ENCODE measurements at regions not wholly inside any gene's neighbourhood (a gene's known extent, or its start where the extent isn't known, plus 50 kb on each side); places are given as distances from the start of the nearest gene placed in this dataset.
"Not testable (repeated sequence)": the region's sequence is repeated elsewhere in the genome, so short reads cannot be mapped to it uniquely, and the experiment has no call there.

- H3K9me3 ChIP-seq = no peaks in the 10 kb centered on the region
- intact Hi-C loops (cut with DNase I) = loop anchor here (5.0 kb wide), 3 partner anchors 88 to 313 kb away; no protein-coding TSS in a partner anchor
Observed at GRCh38 chr13:44054525-44054924, 174.8 kb downstream of the LACC1 start.

GRCh38 chr13:44055681-44056080, 176.0 kb downstream of the LACC1 start:
- WGBS, 2 donors = 46 to 66% methylated on average over 6 of the region's 6 CpGs
- DNase-seq; intact Hi-C loops (cut with DNase I); H3K36me3 ChIP-seq; H3K4me3 ChIP-seq; H3K9me3 ChIP-seq; H3K27me3 ChIP-seq: not testable (repeated sequence)
- H3K27ac ChIP-seq = peak overlapping the region in 1 of 4 donors; percentile 11
- H3K4me1 ChIP-seq = peaks cover 0 to 31% (median 27%) of the 10 kb centered on the region in 4 donors

More at GRCh38 chr13:44054525-44054924, 174.8 kb downstream of the LACC1 start:
- DNase-seq = no peak
- no peak for TF ChIP-seq POLR2AphosphoS5 (IDR thresholded peaks at IDR 0.05)
- TF ChIP-seq CTCF (IDR thresholded peaks at IDR 0.05) = no peak
- TF ChIP-seq POLR2A (IDR thresholded peaks at IDR 0.05) = no peak
- peaks cover 0 to 31% (median 27%) of the 10 kb centered on the region in 4 donors for H3K4me1 ChIP-seq
- H3K4me3 ChIP-seq = no peak overlapping the region
- no peak overlapping the region for H3K27ac ChIP-seq
- 96% methylated on average over 1 of the region's 1 CpG for WGBS, 2 donors
- H3K27me3 ChIP-seq = no peaks in the 10 kb centered on the region
- H3K36me3 ChIP-seq = no peaks in the 10 kb centered on the region

- no peak for DNase-seq
- WGBS, 2 donors = 85 to 87% methylated on average over 4 of the region's 4 CpGs
- H3K36me3 ChIP-seq = no peaks in the 10 kb centered on the region
- no peaks in the 10 kb centered on the region for H3K9me3 ChIP-seq
- no peak overlapping the region for H3K4me3 ChIP-seq
- intact Hi-C loops (cut with DNase I) = no loop called here
- peaks cover 0 to 7% (median 5%) of the 10 kb centered on the region in 4 donors for H3K4me1 ChIP-seq
- no peaks in the 10 kb centered on the region for H3K27me3 ChIP-seq
- H3K27ac ChIP-seq = no peak overlapping the region
- TF ChIP-seq POLR2AphosphoS5 (IDR thresholded peaks at IDR 0.05) (no peak), CTCF (IDR thresholded peaks at IDR 0.05) (no peak), EP300 (IDR thresholded peaks at IDR 0.05) (no peak), POLR2A (IDR thresholded peaks at IDR 0.05) (no peak)
Observed at GRCh38 chr13:44058067-44058466, 178.4 kb downstream of the LACC1 start.

GRCh38 chr13:44058624-44059215, 179.0 kb downstream of the LACC1 start:
- no peaks in the 10 kb centered on the region for H3K9me3 ChIP-seq
- H3K27ac ChIP-seq = no peak overlapping the region
- H3K4me3 ChIP-seq = no peak overlapping the region
- no peak for DNase-seq
- intact Hi-C loops (cut with DNase I) = no loop called here
- H3K36me3 ChIP-seq = no peaks in the 10 kb centered on the region
- H3K4me1 ChIP-seq = peaks cover 0 to under 1% (median 0%) of the 10 kb centered on the region in 4 donors
- 65 to 71% methylated on average over 1 of the region's 1 CpG for WGBS, 2 donors
- no peaks in the 10 kb centered on the region for H3K27me3 ChIP-seq
- TF ChIP-seq CTCF (IDR thresholded peaks at IDR 0.05) = no peak

- H3K4me1 ChIP-seq = no peaks in the 10 kb centered on the region
- no peak overlapping the region for H3K4me3 ChIP-seq
- H3K27ac ChIP-seq = no peak overlapping the region
- H3K27me3 ChIP-seq = no peaks in the 10 kb centered on the region
- TF ChIP-seq EP300 (IDR thresholded peaks at IDR 0.05) (no peak), POLR2A (IDR thresholded peaks at IDR 0.05) (no peak), CTCF (IDR thresholded peaks at IDR 0.05) (no peak), POLR2AphosphoS5 (IDR thresholded peaks at IDR 0.05) (no peak)
- intact Hi-C loops (cut with DNase I) = no loop called here
- H3K9me3 ChIP-seq = no peaks in the 10 kb centered on the region
- no peak for DNase-seq
- H3K36me3 ChIP-seq = no peaks in the 10 kb centered on the region
- 95 to 97% methylated on average over 3 of the region's 3 CpGs for WGBS, 2 donors
Observed at GRCh38 chr13:44061876-44062275, 182.2 kb downstream of the LACC1 start.

All from sigmoid colon (tissue), 6 donors.